ENCODE measurements at regions not wholly inside any gene's neighbourhood (a gene's known extent, or its start where the extent isn't known, plus 50 kb on each side); places are given as distances from the start of the nearest gene placed in this dataset.

GRCh38 chr4:125626946-125627345 is 312.2 kb downstream of the FAT4 start:
- no peak for TF ChIP-seq CTCF (IDR thresholded peaks at IDR 0.05; ENCODE audit: low read depth, low read length)
- TF ChIP-seq EZH2phosphoT487 (IDR thresholded peaks at IDR 0.05; ENCODE audit: low read depth) = no peak
